Astrocyte of the spinal cord (primary cell): ENCODE measurements at regions not wholly inside any gene's neighbourhood (a gene's known extent, or its start where the extent isn't known, plus 50 kb on each side); places are given as distances from the start of the nearest gene placed in this dataset.

Source experiments
- DNase-seq: peaks from one replicate; pipeline ENCODE4 v3.0.0; 2011; ENCODE audit warnings: low read depth, low spot score
- H3K4me3 ChIP-seq: 2 replicates; pipeline ENCODE4 v1.5.1; 2011; ENCODE audit warnings: low read depth, mild to moderate bottlenecking, low read length, moderate library complexity
- in situ Hi-C: cut with HindIII; loops from 2 replicates; pipeline ENCODE4 v1.10.0; 2017; ENCODE audit warnings: low sequenced_read_pairs
- TF ChIP-seq, protein P1 (sequence below): IDR thresholded peaks from 2 replicates; pipeline ENCODE4 v1.5.1; 2012; ENCODE audit warnings: low read depth, mild to moderate bottlenecking, low read length, inconsistent platforms

DNA sequence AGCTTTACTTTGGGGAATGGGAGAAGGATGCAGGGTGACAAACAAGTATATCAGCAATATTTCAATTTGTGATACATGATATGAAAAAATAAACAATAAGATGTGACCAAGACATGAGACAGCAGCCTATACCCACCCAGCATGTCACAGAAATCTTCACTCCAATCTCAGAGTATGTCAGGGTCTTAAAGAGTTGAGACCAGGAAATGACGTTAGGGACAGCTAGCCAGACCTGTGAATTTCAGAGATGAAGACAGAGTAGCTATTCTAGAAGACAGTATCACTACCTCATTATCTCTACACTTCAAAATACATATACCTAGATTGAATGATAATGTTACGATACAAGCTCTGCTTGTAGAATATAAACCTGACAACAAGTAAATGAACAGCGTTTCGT, 282.8 kb downstream of the ZEB2 start:
- TF ChIP-seq, protein P1, sequence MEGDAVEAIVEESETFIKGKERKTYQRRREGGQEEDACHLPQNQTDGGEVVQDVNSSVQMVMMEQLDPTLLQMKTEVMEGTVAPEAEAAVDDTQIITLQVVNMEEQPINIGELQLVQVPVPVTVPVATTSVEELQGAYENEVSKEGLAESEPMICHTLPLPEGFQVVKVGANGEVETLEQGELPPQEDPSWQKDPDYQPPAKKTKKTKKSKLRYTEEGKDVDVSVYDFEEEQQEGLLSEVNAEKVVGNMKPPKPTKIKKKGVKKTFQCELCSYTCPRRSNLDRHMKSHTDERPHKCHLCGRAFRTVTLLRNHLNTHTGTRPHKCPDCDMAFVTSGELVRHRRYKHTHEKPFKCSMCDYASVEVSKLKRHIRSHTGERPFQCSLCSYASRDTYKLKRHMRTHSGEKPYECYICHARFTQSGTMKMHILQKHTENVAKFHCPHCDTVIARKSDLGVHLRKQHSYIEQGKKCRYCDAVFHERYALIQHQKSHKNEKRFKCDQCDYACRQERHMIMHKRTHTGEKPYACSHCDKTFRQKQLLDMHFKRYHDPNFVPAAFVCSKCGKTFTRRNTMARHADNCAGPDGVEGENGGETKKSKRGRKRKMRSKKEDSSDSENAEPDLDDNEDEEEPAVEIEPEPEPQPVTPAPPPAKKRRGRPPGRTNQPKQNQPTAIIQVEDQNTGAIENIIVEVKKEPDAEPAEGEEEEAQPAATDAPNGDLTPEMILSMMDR = no peak
- in situ Hi-C loops = no loop called here
- no peak for DNase-seq
- no peak overlapping the region for H3K4me3 ChIP-seq

DNA sequence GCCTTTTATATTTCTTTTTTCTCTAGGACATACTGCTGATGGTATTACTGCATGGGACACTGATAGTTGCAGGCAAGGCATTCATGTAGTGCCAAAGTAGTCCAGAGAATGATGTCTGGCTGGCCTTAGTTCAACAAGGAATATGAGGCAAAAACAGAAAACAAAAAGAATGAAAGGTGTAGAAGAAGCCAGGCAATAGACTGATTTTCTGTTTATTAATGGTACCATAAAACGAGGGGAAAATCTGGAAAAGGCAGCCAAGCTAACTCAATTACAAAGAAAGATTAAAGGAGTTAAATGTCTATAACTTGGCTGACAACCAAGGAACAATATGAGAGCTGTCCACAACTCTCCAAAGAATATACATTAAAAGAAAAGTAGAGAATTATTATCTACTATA, 284.9 kb downstream of the ZEB2 start:
- no peak for DNase-seq
- in situ Hi-C loops = no loop called here
- H3K4me3 ChIP-seq = no peak overlapping the region
- TF ChIP-seq, protein P1 = no peak

DNA sequence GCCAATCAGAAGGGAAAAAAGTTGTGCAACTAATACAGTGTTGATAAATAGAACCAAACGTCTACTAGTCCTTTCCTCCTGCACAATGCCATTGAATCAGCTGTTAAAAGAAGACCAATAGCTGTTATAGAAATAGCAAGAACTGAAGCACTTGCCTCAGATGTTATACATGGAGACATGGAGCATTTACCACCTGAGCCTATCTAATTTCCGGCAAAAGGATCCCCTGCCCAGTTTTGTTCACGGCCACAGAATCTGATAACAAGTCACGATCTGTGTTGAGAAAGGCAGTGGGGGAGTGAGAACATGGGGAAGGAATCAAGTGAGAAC, 285.4 kb downstream of the ZEB2 start:
- no peak for DNase-seq
- H3K4me3 ChIP-seq = no peak overlapping the region
- TF ChIP-seq, protein P1 = no peak
- in situ Hi-C loops = no loop called here

DNA sequence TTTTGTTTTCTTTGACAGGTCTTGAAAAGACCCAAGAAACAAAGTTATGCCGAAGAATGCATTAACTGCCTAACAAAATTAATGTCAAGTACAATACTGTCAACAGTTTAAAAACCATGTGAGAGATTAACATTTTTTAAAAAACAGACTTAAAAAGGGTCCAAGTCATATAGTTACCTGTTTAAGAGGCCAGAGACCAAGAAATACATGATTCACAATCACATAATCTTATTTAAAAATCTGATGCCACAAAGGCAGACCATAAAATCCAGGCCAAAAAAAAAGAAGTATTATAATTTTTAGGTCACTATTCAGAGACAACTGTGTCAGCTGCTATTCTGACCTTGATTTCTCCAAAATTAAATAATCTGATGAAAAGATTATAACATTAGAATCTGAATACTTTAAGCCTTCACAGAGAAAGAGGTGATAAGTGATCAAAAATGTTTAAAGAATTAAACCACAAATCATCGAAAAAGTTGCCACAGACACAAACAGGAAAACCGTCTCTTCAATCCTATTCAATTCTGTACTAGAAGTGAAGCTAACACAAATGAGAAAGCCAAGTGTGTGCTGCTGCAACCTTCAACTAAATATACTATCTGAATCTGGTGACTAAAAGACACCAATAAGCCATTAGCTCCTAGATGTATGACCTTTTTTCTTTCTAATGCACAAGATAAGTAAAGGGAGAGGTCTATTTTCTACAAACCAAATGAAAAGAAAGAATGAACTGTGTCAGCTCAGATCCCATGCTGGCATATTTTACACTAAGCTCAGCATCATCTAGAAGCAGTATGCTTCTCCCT, 286.0 kb downstream of the ZEB2 start:
- DNase-seq = no peak
- TF ChIP-seq, protein P1 = no peak
- in situ Hi-C loops = no loop called here
- H3K4me3 ChIP-seq = no peak overlapping the region

DNA sequence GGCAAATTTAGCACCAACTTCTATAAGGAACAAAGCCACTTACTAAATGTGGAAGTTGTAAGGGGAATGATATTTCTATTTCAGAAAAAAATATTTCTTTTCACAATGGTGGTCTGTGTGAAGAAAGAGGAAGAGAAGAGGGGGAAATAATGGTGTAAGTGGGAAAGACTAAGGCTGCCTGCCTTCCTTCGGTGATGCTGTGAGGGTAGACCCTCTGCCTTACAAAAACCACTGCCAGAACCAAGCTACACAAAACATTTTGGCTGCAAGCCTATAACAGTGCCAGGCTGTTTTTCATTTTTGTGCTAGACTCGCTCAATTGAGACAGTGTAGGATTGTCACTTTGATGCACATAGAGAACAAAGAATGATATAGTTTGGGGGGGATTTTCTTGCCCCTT, 286.6 kb downstream of the ZEB2 start:
- DNase-seq = no peak
- in situ Hi-C loops = no loop called here
- no peak overlapping the region for H3K4me3 ChIP-seq
- TF ChIP-seq, protein P1 = no peak

DNA sequence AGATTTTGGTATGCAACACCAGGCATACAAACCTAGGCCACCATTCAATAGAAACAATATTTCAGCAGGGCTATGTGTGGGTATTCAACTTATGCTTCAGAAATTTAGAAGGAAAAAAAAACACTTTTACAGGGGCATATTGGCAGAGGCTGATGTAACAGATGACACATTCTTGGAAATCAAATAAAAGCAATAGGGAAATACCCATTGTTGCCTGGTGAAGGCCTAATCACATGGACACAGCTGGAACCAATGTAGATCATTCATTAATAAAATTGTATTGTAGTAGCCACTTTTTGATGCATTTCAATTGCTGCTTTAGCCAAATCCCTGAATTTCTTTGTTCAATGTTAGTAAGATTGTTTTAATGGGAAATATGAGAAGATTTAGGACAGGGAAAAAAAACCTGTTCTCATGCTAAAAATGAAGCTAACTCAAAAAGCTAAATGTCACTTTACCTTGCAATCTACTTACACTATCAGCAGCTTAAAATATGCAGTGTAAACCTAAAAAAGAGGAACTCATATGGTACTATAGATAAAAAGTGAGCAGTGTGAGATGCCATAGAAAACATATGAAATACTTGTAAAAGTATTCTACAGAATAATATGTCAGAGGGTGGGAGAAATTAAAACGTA, 289.4 kb downstream of the ZEB2 start:
- in situ Hi-C loops = no loop called here
- no peak overlapping the region for H3K4me3 ChIP-seq
- peak; percentile 13 for DNase-seq
- TF ChIP-seq, protein P1 = no peak
